GM12878 (cell line): ENCODE measurements at regions not wholly inside any gene's neighbourhood (a gene's known extent, or its start where the extent isn't known, plus 50 kb on each side); places are given as distances from the start of the nearest gene placed in this dataset.

Experiments
- ATAC-seq: fragments of 200-7000 bp; cut with Tn5 transposase; 3 replicates; pipeline ENCODE4 v1.9.1; 2020; ENCODE audit warnings: mild to moderate bottlenecking, moderate library complexity
- BruUV-seq: library from RNA; stranded (reverse); fragments of 400-500 nt; replicated peaks from 2 replicates; lab custom pipeline; 2021; lab: Mats Ljungman, UMichigan
- CTCF ChIA-PET: fragments of 300-600 bp; sonication (Branson Sonifier 250); formaldehyde crosslinking; extraction: SDS; loops from one replicate; lab custom pipeline; 2021; ENCODE audit warnings: inconsistent platforms; lab: Yijun Ruan, JAX
- POLR2A ChIA-PET: fragments of 350-600 bp; formaldehyde crosslinking; extraction: SDS; loops from one replicate; lab custom pipeline; 2021; ENCODE audit warnings: inconsistent platforms; lab: Charles Lee
- RAD21 ChIA-PET: fragments of 300-600 bp; sonication (Branson Sonifier 250); formaldehyde crosslinking; loops from one replicate; lab custom pipeline; 2023; ENCODE audit warnings: antibody characterized with exemption; ENCODE audit not compliant: unreplicated experiment; lab: Charles Lee
- SMC1A ChIA-PET: fragments of 300-600 bp; sonication (Branson Sonifier 250); formaldehyde crosslinking; loops from one replicate; lab custom pipeline; 2023; ENCODE audit not compliant: unreplicated experiment, uncharacterized antibody; lab: Charles Lee
- DNase-seq: peaks from one replicate; pipeline ENCODE4 v3.0.0-alpha.2; 2011; ENCODE audit warnings: low read depth, low spot score
- FAIRE-seq: peaks from 3 replicates; lab custom pipeline; 2011; peaks lifted over from hg19 to GRCh38; lab: Jason Lieb, UNC
- H2AFZ ChIP-seq: 2 replicates; pipeline ENCODE4 v1.6.0; 2011; ENCODE audit warnings: low read depth, low read length, control low read depth; ENCODE audit not compliant: control insufficient read depth
- H3K27ac ChIP-seq: 2 replicates; pipeline ENCODE4 v1.5.1; 2011; ENCODE audit warnings: control low read depth; ENCODE audit not compliant: control insufficient read depth, insufficient read depth
- H3K27me3 ChIP-seq, 2 experiments: replicated peaks in 1 of 2; 2 replicates each; pipeline versions ENCODE4 v1.6.0 to v1.6.1; 2011; ENCODE audit warnings: low read length in 1 of 2; ENCODE audit not compliant: control insufficient read depth in 2 of 2, insufficient read depth in 2 of 2
- H3K36me3 ChIP-seq, 2 experiments: 2 replicates each; pipeline ENCODE4 v1.5.1; 2011; ENCODE audit warnings: low read length in 1 of 2; ENCODE audit not compliant: control insufficient read depth in 2 of 2, insufficient read depth in 2 of 2
- H3K4me1 ChIP-seq: 2 replicates; pipeline ENCODE4 v1.6.1; 2011; ENCODE audit warnings: mild to moderate bottlenecking, low read length, moderate library complexity, mixed read lengths; ENCODE audit not compliant: control insufficient read depth, insufficient read depth
- H3K4me2 ChIP-seq: 2 replicates; pipeline ENCODE4 v1.6.0; 2011; ENCODE audit warnings: control low read depth; ENCODE audit not compliant: control insufficient read depth, insufficient read depth
- H3K4me3 ChIP-seq: fragments of 200-600 bp; sonication (generic); 2 replicates; pipeline ENCODE4 v1.5.1; 2016
- H3K79me2 ChIP-seq: 2 replicates; pipeline ENCODE4 v1.6.0; 2011; ENCODE audit warnings: low read length; ENCODE audit not compliant: control insufficient read depth, insufficient read depth
- H3K9ac ChIP-seq: 2 replicates; pipeline ENCODE4 v1.8.0; 2011; ENCODE audit warnings: low read length, control low read depth, mixed read lengths; ENCODE audit not compliant: control insufficient read depth, insufficient read depth
- H3K9me3 ChIP-seq: replicated peaks from 3 replicates; pipeline ENCODE4 v1.5.1; 2011; ENCODE audit warnings: mild to moderate bottlenecking, low read length; ENCODE audit not compliant: control insufficient read depth, insufficient read depth
- H4K20me1 ChIP-seq: 2 replicates; pipeline ENCODE4 v1.6.0; 2011; ENCODE audit not compliant: control insufficient read depth, insufficient read depth
- CREB1 ChIP-seq: IDR thresholded peaks from 2 replicates; pipeline ENCODE4 v1.6.1; 2012; ENCODE audit warnings: low read depth, mild to moderate bottlenecking, inconsistent platforms
- E4F1 ChIP-seq: fragments of 450-650 bp; IDR thresholded peaks from 2 replicates; pipeline ENCODE4 v1.6.1; 2018; ENCODE audit warnings: borderline replicate concordance, mild to moderate bottlenecking; ENCODE audit not compliant: partially characterized antibody
- JUNB ChIP-seq: IDR thresholded peaks from 2 replicates; pipeline ENCODE4 v1.6.1; 2016; ENCODE audit warnings: antibody characterized with exemption, mild to moderate bottlenecking
- LARP7 ChIP-seq: fragments of 450-650 bp; IDR thresholded peaks from 2 replicates; pipeline ENCODE4 v1.6.1; 2017; ENCODE audit warnings: mild to moderate bottlenecking
- MYC ChIP-seq: IDR thresholded peaks from 2 replicates; pipeline ENCODE4 v1.6.1; 2011; ENCODE audit warnings: mild to moderate bottlenecking, low read length, moderate library complexity, inconsistent platforms; ENCODE audit not compliant: insufficient read depth, insufficient replicate concordance, insufficient read length, severe bottlenecking
- NRF1 ChIP-seq: conservative IDR thresholded peaks from 2 replicates; pipeline ENCODE4 v1.6.1; 2011; ENCODE audit warnings: mild to moderate bottlenecking, low read depth, low read length, improper control_type of control experiment
- PAX8 ChIP-seq: fragments of 450-650 bp; IDR thresholded peaks from 2 replicates; pipeline ENCODE4 v1.6.1; 2017; ENCODE audit warnings: mild to moderate bottlenecking, moderate library complexity
- RAD51 ChIP-seq: fragments of 450-650 bp; IDR thresholded peaks from 2 replicates; pipeline ENCODE4 v1.6.1; 2016; ENCODE audit warnings: moderate library complexity, mild to moderate bottlenecking, inconsistent platforms
- REST ChIP-seq: IDR thresholded peaks from 2 replicates; pipeline ENCODE4 v1.6.1; 2012; ENCODE audit warnings: mild to moderate bottlenecking, low read depth, low read length
- SKIL ChIP-seq: fragments of 450-650 bp; IDR thresholded peaks from 2 replicates; pipeline ENCODE4 v1.6.1; 2017; ENCODE audit warnings: mild to moderate bottlenecking, low read depth, inconsistent platforms; ENCODE audit not compliant: poor library complexity, severe bottlenecking
- SREBF2 ChIP-seq: IDR thresholded peaks from 2 replicates; pipeline ENCODE4 v1.6.1; 2012; ENCODE audit warnings: mild to moderate bottlenecking, low read length
- ZBTB40 ChIP-seq: fragments of 450-650 bp; IDR thresholded peaks from 2 replicates; pipeline ENCODE4 v1.6.1; 2016; ENCODE audit warnings: mild to moderate bottlenecking, moderate library complexity, borderline replicate concordance
- WGBS: methylation state at CpG from one replicate; pipeline ENCODE4 v1.1.6; 2016; ENCODE audit warnings: low lambda C conversion rate; ENCODE audit not compliant: insufficient replicate concordance, insufficient coverage; ENCODE audit errors: missing lambda C conversion rate; 5-methylcytosine and 5-hydroxymethylcytosine counted together
- in situ Hi-C: fragments of 300-500 bp; cut with MboI; formaldehyde crosslinking; loops from 9 replicates; pipeline ENCODE4 v1.14.3; 2018; ENCODE audit warnings: mixed read lengths
- intact Hi-C: fragments of 100-400 bp; cut with micrococcal nuclease; formaldehyde crosslinking; loops from one replicate; pipeline ENCODE4 v1.14.2; 2022; ENCODE audit not compliant: unreplicated experiment

- no peak overlapping the region for H3K9ac ChIP-seq
- no peaks in the 10 kb centered on the region for H3K79me2 ChIP-seq
- H3K27me3 ChIP-seq: no peaks in the 10 kb centered on the region; a peak in 1 of 4 replicates
- H3K36me3 ChIP-seq: no peaks in the 10 kb centered on the region
- no peaks in the 10 kb centered on the region for H4K20me1 ChIP-seq
- no peak overlapping the region for H3K4me2 ChIP-seq
- no peak overlapping the region for H3K4me3 ChIP-seq
- POLR2A ChIA-PET: interaction anchor here (0.6 kb wide), 1 partner anchor 84 kb away, joined by 4 read pairs; no protein-coding TSS in a partner anchor
- intact Hi-C loops (no loop called here), in situ Hi-C loops (no loop called here)
- BruUV-seq: no TSS peak
- DNase-seq (no peak), FAIRE-seq (no peak), ATAC-seq (no peak)
- peaks cover 2% of the 10 kb centered on the region; the same call in 1 of the 3 replicates for H3K9me3 ChIP-seq
- 21% methylated on average over 5 of the region's 5 CpGs for WGBS
- H3K27ac ChIP-seq: no peak overlapping the region
- SMC1A ChIA-PET: interaction anchor here (0.7 kb wide), 1 partner anchor 140 kb away, joined by 3 read pairs; no protein-coding TSS in a partner anchor
- RAD21 ChIA-PET: no interaction called here
- CTCF ChIA-PET: interaction anchor here (1.1 kb wide), 1 partner anchor 12 kb away, joined by 3 read pairs; no protein-coding TSS in a partner anchor
- H2AFZ ChIP-seq: no peak overlapping the region
- no peaks in the 10 kb centered on the region for H3K4me1 ChIP-seq
- no peak for TF ChIP-seq JUNB
- no peak for TF ChIP-seq LARP7
- TF ChIP-seq MYC: no peak
- TF ChIP-seq NRF1: no peak
- TF ChIP-seq SREBF2: no peak
- no peak for TF ChIP-seq ZBTB40
- no peak for TF ChIP-seq REST
- no peak for TF ChIP-seq SKIL
- no peak for TF ChIP-seq E4F1
- TF ChIP-seq PAX8: no peak
- no peak for TF ChIP-seq CREB1
- TF ChIP-seq RAD51: no peak
Observed at GRCh38 chr2:105588581-105588980, 156.1 kb upstream of the NCK2 start.
